Progenitor cell of endocrine pancreas (in vitro differentiated cells): ENCODE measurements at regions not wholly inside any gene's neighbourhood (a gene's known extent, or its start where the extent isn't known, plus 50 kb on each side); places are given as distances from the start of the nearest gene placed in this dataset.
A peak's percentile ranks its signal among the peaks of the same experiment; 100 is the strongest.

Experiments
- DNase-seq: peaks from one replicate; pipeline ENCODE4 v3.0.0; 2021; ENCODE audit warnings: low spot score; ENCODE audit not compliant: unreplicated experiment
- H3K27ac Mint-ChIP-seq: 2 replicates; pipeline ENCODE4 v1.8.0; 2021; ENCODE audit warnings: mild to moderate bottlenecking, moderate library complexity, mixed read lengths
- H3K27me3 Mint-ChIP-seq: 2 replicates; pipeline ENCODE4 v1.8.0; 2021; ENCODE audit warnings: mixed read lengths
- H3K36me3 Mint-ChIP-seq: 2 replicates; pipeline ENCODE4 v1.8.0; 2022; ENCODE audit warnings: mixed read lengths; ENCODE audit not compliant: insufficient read depth
- H3K4me1 Mint-ChIP-seq: 2 replicates; pipeline ENCODE4 v1.8.0; 2021; ENCODE audit warnings: low read depth, mixed read lengths
- H3K4me3 Mint-ChIP-seq: 2 replicates; pipeline ENCODE4 v1.8.0; 2021; ENCODE audit warnings: low read depth, mild to moderate bottlenecking, moderate library complexity, mixed read lengths
- H3K9me3 Mint-ChIP-seq: 2 replicates; pipeline ENCODE4 v1.8.0; 2021; ENCODE audit warnings: low read depth, mixed read lengths
- CTCF ChIP-seq: fragments of 200-600 bp; sonication (generic); IDR thresholded peaks from one replicate; pipeline ENCODE4 v1.5.0; 2021; ENCODE audit warnings: antibody characterized with exemption, mild to moderate bottlenecking; ENCODE audit not compliant: unreplicated experiment

- H3K9me3 Mint-ChIP-seq: peaks cover 6% of the 10 kb centered on the region
- TF ChIP-seq CTCF: no peak
- H3K36me3 Mint-ChIP-seq: no peaks in the 10 kb centered on the region
- H3K27me3 Mint-ChIP-seq: no peaks in the 10 kb centered on the region
- H3K4me1 Mint-ChIP-seq: peaks cover 4% of the 10 kb centered on the region
- no peak overlapping the region for H3K27ac Mint-ChIP-seq
- DNase-seq: no peak
- H3K4me3 Mint-ChIP-seq: no peak overlapping the region
Observed at GRCh38 chr13:44874176-44874575, 115.1 kb downstream of the NUFIP1 start.

GRCh38 chr13:44873461-44873860, 115.8 kb downstream of the NUFIP1 start:
- H3K27ac Mint-ChIP-seq: peak overlapping the region; percentile 19
- no peaks in the 10 kb centered on the region for H3K36me3 Mint-ChIP-seq
- TF ChIP-seq CTCF: no peak
- peaks cover 4% of the 10 kb centered on the region for H3K4me1 Mint-ChIP-seq
- no peak overlapping the region for H3K4me3 Mint-ChIP-seq
- peaks cover 6% of the 10 kb centered on the region for H3K9me3 Mint-ChIP-seq
- no peak for DNase-seq
- no peaks in the 10 kb centered on the region for H3K27me3 Mint-ChIP-seq

- peaks cover 4% of the 10 kb centered on the region for H3K9me3 Mint-ChIP-seq
- H3K36me3 Mint-ChIP-seq: no peaks in the 10 kb centered on the region
- H3K4me3 Mint-ChIP-seq: no peak overlapping the region
- no peaks in the 10 kb centered on the region for H3K27me3 Mint-ChIP-seq
- DNase-seq: no peak
- H3K4me1 Mint-ChIP-seq: peaks cover 2% of the 10 kb centered on the region
- no peak for TF ChIP-seq CTCF
- H3K27ac Mint-ChIP-seq: no peak overlapping the region
Observed at GRCh38 chr13:44872751-44873150, 116.5 kb downstream of the NUFIP1 start.

GRCh38 chr13:44870456-44870929, 118.8 kb downstream of the NUFIP1 start:
- H3K27me3 Mint-ChIP-seq: no peaks in the 10 kb centered on the region
- peaks cover 3% of the 10 kb centered on the region for H3K9me3 Mint-ChIP-seq
- no peaks in the 10 kb centered on the region for H3K36me3 Mint-ChIP-seq
- H3K4me1 Mint-ChIP-seq: peaks cover 2% of the 10 kb centered on the region
- no peak overlapping the region for H3K4me3 Mint-ChIP-seq
- TF ChIP-seq CTCF: no peak
- peak overlapping the region; percentile 6 for H3K27ac Mint-ChIP-seq
- DNase-seq: no peak

- H3K36me3 Mint-ChIP-seq: no peaks in the 10 kb centered on the region
- no peak for TF ChIP-seq CTCF
- peaks cover 2% of the 10 kb centered on the region for H3K4me1 Mint-ChIP-seq
- H3K27ac Mint-ChIP-seq: no peak overlapping the region
- no peak for DNase-seq
- H3K27me3 Mint-ChIP-seq: no peaks in the 10 kb centered on the region
- H3K4me3 Mint-ChIP-seq: no peak overlapping the region
- peaks cover 3% of the 10 kb centered on the region for H3K9me3 Mint-ChIP-seq
Observed at GRCh38 chr13:44869167-44869566, 120.1 kb downstream of the NUFIP1 start.
